H9 (cell line): ENCODE measurements at regions not wholly inside any gene's neighbourhood (a gene's known extent, or its start where the extent isn't known, plus 50 kb on each side); places are given as distances from the start of the nearest gene placed in this dataset.

ENCODE experiments used
- DNase-seq: peaks from one replicate; pipeline ENCODE4 v3.0.0-alpha.2; 2017
- H2AFZ ChIP-seq: one replicate; pipeline ENCODE4 v1.6.1; 2013; ENCODE audit warnings: mild to moderate bottlenecking, low read length, control low read depth, moderate library complexity
- H2AK5ac ChIP-seq: 2 replicates; pipeline ENCODE4 v1.6.1; 2013; ENCODE audit warnings: low read length, control low read depth, mixed read lengths; ENCODE audit not compliant: insufficient read length
- H2BK120ac ChIP-seq: one replicate; pipeline ENCODE4 v1.6.1; 2013; ENCODE audit warnings: low read depth, mild to moderate bottlenecking, low read length, control low read depth, inconsistent platforms; ENCODE audit not compliant: poor library complexity, severe bottlenecking
- H2BK12ac ChIP-seq: 2 replicates; pipeline ENCODE4 v1.6.1; 2013; ENCODE audit warnings: low read length, control low read depth, mixed read lengths, low read depth; ENCODE audit not compliant: insufficient read length
- H2BK15ac ChIP-seq: 2 replicates; pipeline ENCODE4 v1.6.1; 2013; ENCODE audit warnings: low read depth, low read length, control low read depth
- H2BK20ac ChIP-seq: one replicate; pipeline ENCODE4 v1.6.1; 2013; ENCODE audit warnings: low read depth, mild to moderate bottlenecking, low read length, control low read depth, inconsistent platforms; ENCODE audit not compliant: poor library complexity, severe bottlenecking
- H2BK5ac ChIP-seq: 2 replicates; pipeline ENCODE4 v1.6.1; 2013; ENCODE audit warnings: low read length, control low read depth, mixed read lengths; ENCODE audit not compliant: insufficient read length
- H3K14ac ChIP-seq: 2 replicates; pipeline ENCODE4 v1.6.1; 2013; ENCODE audit warnings: low read length, control low read depth; ENCODE audit not compliant: insufficient read depth
- H3K18ac ChIP-seq: 2 replicates; pipeline ENCODE4 v1.6.1; 2013; ENCODE audit warnings: low read depth, mild to moderate bottlenecking, mixed read lengths, low read length, control low read depth; ENCODE audit not compliant: insufficient read length
- H3K23ac ChIP-seq: 2 replicates; pipeline ENCODE4 v1.6.1; 2013; ENCODE audit warnings: low read length, control low read depth, mixed read lengths, low read depth; ENCODE audit not compliant: insufficient read length
- H3K23me2 ChIP-seq: 2 replicates; pipeline ENCODE4 v1.6.1; 2013; ENCODE audit warnings: low read depth, mild to moderate bottlenecking, mixed read lengths, low read length, control low read depth; ENCODE audit not compliant: insufficient read length, poor library complexity, severe bottlenecking
- H3K27ac ChIP-seq: 2 replicates; pipeline ENCODE4 v1.5.1; 2013; ENCODE audit warnings: low read length, control low read depth, mixed read lengths, low read depth; ENCODE audit not compliant: insufficient read length
- H3K27me3 ChIP-seq: 2 replicates; pipeline ENCODE4 v1.6.1; 2013; ENCODE audit warnings: low read length, control low read depth, inconsistent platforms; ENCODE audit not compliant: insufficient read depth
- H3K4ac ChIP-seq: 2 replicates; pipeline ENCODE4 v1.6.1; 2013; ENCODE audit warnings: low read depth, mild to moderate bottlenecking, control low read depth, inconsistent platforms, low read length, moderate library complexity
- H3K4me1 ChIP-seq: 2 replicates; pipeline ENCODE4 v1.6.1; 2013; ENCODE audit warnings: low read length, control low read depth, inconsistent platforms; ENCODE audit not compliant: insufficient read depth
- H3K4me2 ChIP-seq: 2 replicates; pipeline ENCODE4 v1.6.1; 2013; ENCODE audit warnings: low read length, control low read depth, mixed read lengths; ENCODE audit not compliant: insufficient read length, insufficient read depth
- H3K56ac ChIP-seq: 2 replicates; pipeline ENCODE4 v1.6.1; 2013; ENCODE audit warnings: low read depth, mild to moderate bottlenecking, mixed read lengths, low read length, control low read depth; ENCODE audit not compliant: insufficient read length
- H3K79me1 ChIP-seq: 2 replicates; pipeline ENCODE4 v1.6.1; 2013; ENCODE audit warnings: low read depth, mild to moderate bottlenecking, moderate library complexity, low read length, control low read depth, inconsistent platforms; ENCODE audit not compliant: insufficient read depth, poor library complexity, severe bottlenecking
- H3K79me2 ChIP-seq: 2 replicates; pipeline ENCODE4 v1.6.1; 2013; ENCODE audit warnings: low read length, control low read depth, inconsistent platforms; ENCODE audit not compliant: insufficient read depth
- H3K9ac ChIP-seq: 2 replicates; pipeline ENCODE4 v1.6.1; 2013; ENCODE audit warnings: low read length, control low read depth, mixed read lengths; ENCODE audit not compliant: insufficient read length; ENCODE audit errors: extremely low read depth
- H3K9me3 ChIP-seq: one replicate; pipeline ENCODE4 v1.6.1; 2013; ENCODE audit warnings: low read depth, low read length, inconsistent platforms; ENCODE audit not compliant: control insufficient read depth
- H3T11ph ChIP-seq: one replicate; pipeline ENCODE4 v1.6.1; 2013; ENCODE audit warnings: mild to moderate bottlenecking, low read length, control low read depth, inconsistent platforms
- H4K20me1 ChIP-seq: one replicate; pipeline ENCODE4 v1.6.1; 2013; ENCODE audit not compliant: control insufficient read depth, insufficient read length, insufficient read depth
- H4K5ac ChIP-seq: 2 replicates; pipeline ENCODE4 v1.6.1; 2013; ENCODE audit warnings: low read depth, mild to moderate bottlenecking, mixed read lengths, low read length, control low read depth; ENCODE audit not compliant: insufficient read length
- H4K8ac ChIP-seq: replicated peaks from 2 replicates; pipeline ENCODE4 v1.6.1; 2013; ENCODE audit warnings: low read length, control low read depth, mixed read lengths, low read depth; ENCODE audit not compliant: insufficient read length
- H4K91ac ChIP-seq: 2 replicates; pipeline ENCODE4 v1.6.1; 2013; ENCODE audit warnings: low read depth, mild to moderate bottlenecking, moderate library complexity, mixed read lengths, low read length, control low read depth; ENCODE audit not compliant: insufficient read length
- H3K27ac Mint-ChIP-seq, 3 experiments: 2 replicates in 2 of 3; 3 replicates in 1 of 3; pipeline ENCODE4 v1.8.0; 2020 to 2021; ENCODE audit warnings: mixed read lengths in 3 of 3, mild to moderate bottlenecking in 1 of 3, moderate library complexity in 1 of 3
- H3K27me3 Mint-ChIP-seq: 2 replicates; pipeline ENCODE4 v1.8.0; 2021; ENCODE audit warnings: low read depth, mild to moderate bottlenecking, moderate library complexity, mixed read lengths
- H3K36me3 Mint-ChIP-seq, 3 experiments: 2 replicates in 2 of 3; 3 replicates in 1 of 3; pipeline ENCODE4 v1.8.0; 2020 to 2021; ENCODE audit warnings: low read depth in 3 of 3, mixed read lengths in 3 of 3; ENCODE audit not compliant: insufficient read depth in 1 of 3
- H3K4me1 Mint-ChIP-seq, 2 experiments: 2 replicates each; pipeline ENCODE4 v1.8.0; 2020; ENCODE audit warnings: mixed read lengths in 2 of 2
- H3K4me3 Mint-ChIP-seq, 2 experiments: 2 replicates in 1 of 2; 3 replicates in 1 of 2; pipeline ENCODE4 v1.8.0; 2020 to 2021; ENCODE audit warnings: mild to moderate bottlenecking in 2 of 2, mixed read lengths in 2 of 2, moderate library complexity in 1 of 2
- H3K9me3 Mint-ChIP-seq, 2 experiments: 2 replicates in 1 of 2; 3 replicates in 1 of 2; pipeline ENCODE4 v1.8.0; 2020; ENCODE audit warnings: mild to moderate bottlenecking in 2 of 2, mixed read lengths in 2 of 2, moderate library complexity in 1 of 2
- CTCF ChIP-seq: fragments of 200-600 bp; sonication (generic); conservative IDR thresholded peaks from 3 replicates; pipeline ENCODE4 v1.8.0; 2021; ENCODE audit warnings: antibody characterized with exemption, mild to moderate bottlenecking
- WGBS: extraction: QIAGEN DNeasy Blood & Tissue Kit; methylation state at CpG from one replicate; pipeline ENCODE4 v1.1.7; 2013; ENCODE audit warnings: missing lambda C conversion rate, low lambda C conversion rate, mixed read lengths; ENCODE audit not compliant: insufficient read length; ENCODE audit errors: extremely low coverage; 5-methylcytosine and 5-hydroxymethylcytosine counted together

- no CpG with 5 or more reads among the region's 3 CpGs for WGBS
- Histone ChIP-seq H4K5ac (no peak overlapping the region), H3K79me1 (no peaks in the 10 kb centered on the region), H4K91ac (no peak overlapping the region), H3T11ph (no peak overlapping the region), H2BK12ac (no peak overlapping the region), H4K8ac (no peak overlapping the region), H3K27ac (no peak overlapping the region), H3K4me1 (no peaks in the 10 kb centered on the region), H3K23ac (no peak overlapping the region), H2BK5ac (no peak overlapping the region), H2BK120ac (no peak overlapping the region), H4K20me1 (no peaks in the 10 kb centered on the region), H2BK15ac (no peak overlapping the region), H3K56ac (no peak overlapping the region), H3K18ac (no peak overlapping the region), H3K9ac (no peak overlapping the region), H2AFZ (no peak overlapping the region), H2AK5ac (no peak overlapping the region), H3K4me2 (no peak overlapping the region), H3K9me3 (no peaks in the 10 kb centered on the region), H3K79me2 (no peaks in the 10 kb centered on the region), H3K27me3 (no peaks in the 10 kb centered on the region), H3K23me2 (no peaks in the 10 kb centered on the region), H3K4ac (no peak overlapping the region), H2BK20ac (no peak overlapping the region), H3K14ac (no peak overlapping the region)
- Mint-ChIP-seq H3K4me3 (no peak overlapping the region), H3K27ac (no peak overlapping the region), H3K36me3 (no peaks in the 10 kb centered on the region), H3K9me3 (peaks cover 0 to 3% of the 10 kb centered on the region in 2 experiments; a peak in 1 of 5 replicates), H3K4me1 (no peaks in the 10 kb centered on the region), H3K27me3 (peaks cover 6% of the 10 kb centered on the region)
- no peak for TF ChIP-seq CTCF
- DNase-seq: no peak
Observed at GRCh38 chr3:69669070-69669469, 70.2 kb upstream of the MITF start.
